Loucy (cell line): ENCODE measurements at regions not wholly inside any gene's neighbourhood (a gene's known extent, or its start where the extent isn't known, plus 50 kb on each side); places are given as distances from the start of the nearest gene placed in this dataset.

Source experiments
- H2AFZ ChIP-seq: fragments of 200-600 bp; sonication (generic); 2 replicates; pipeline ENCODE4 v1.6.0; 2016; ENCODE audit warnings: antibody characterized with exemption, mild to moderate bottlenecking, low read length, moderate library complexity
- H3F3A ChIP-seq: fragments of 200-600 bp; 2 replicates; pipeline ENCODE4 v1.6.0; 2016; ENCODE audit warnings: antibody characterized with exemption, low read depth, mild to moderate bottlenecking
- H3K27me3 ChIP-seq: fragments of 200-600 bp; sonication (generic); 2 replicates; pipeline ENCODE4 v1.6.1; 2014; ENCODE audit warnings: low read length, mild to moderate bottlenecking; ENCODE audit not compliant: insufficient read depth, poor library complexity, severe bottlenecking
- H3K36me3 ChIP-seq: fragments of 200-600 bp; sonication (generic); 2 replicates; pipeline ENCODE4 v1.6.1; 2016; ENCODE audit warnings: low read length; ENCODE audit not compliant: insufficient read depth
- H3K4me1 ChIP-seq: fragments of 200-600 bp; sonication (generic); 2 replicates; pipeline ENCODE4 v1.5.1; 2014; ENCODE audit warnings: low read length, mild to moderate bottlenecking; ENCODE audit not compliant: insufficient read depth, poor library complexity, severe bottlenecking
- H3K4me2 ChIP-seq: fragments of 200-600 bp; sonication (generic); 2 replicates; pipeline ENCODE4 v1.6.0; 2014; ENCODE audit warnings: antibody characterized with exemption, low read length, low read depth, mild to moderate bottlenecking; ENCODE audit not compliant: poor library complexity, severe bottlenecking
- H3K4me3 ChIP-seq: fragments of 200-600 bp; sonication (generic); 2 replicates; pipeline ENCODE4 v1.5.1; 2014; ENCODE audit warnings: low read length, mild to moderate bottlenecking, mixed read lengths; ENCODE audit not compliant: poor library complexity, severe bottlenecking
- H3K79me2 ChIP-seq: fragments of 200-600 bp; sonication (generic); 2 replicates; pipeline ENCODE4 v1.6.1; 2014; ENCODE audit warnings: low read length; ENCODE audit not compliant: insufficient read depth
- H3K9ac ChIP-seq: fragments of 200-600 bp; sonication (generic); 2 replicates; pipeline ENCODE4 v1.6.0; 2014; ENCODE audit warnings: mild to moderate bottlenecking, low read depth, low read length, moderate library complexity; ENCODE audit not compliant: poor library complexity, severe bottlenecking
- H3K9me2 ChIP-seq: fragments of 200-600 bp; sonication (generic); replicated peaks from 2 replicates; pipeline ENCODE4 v1.6.1; 2016; ENCODE audit warnings: low read depth, low read length, mixed read lengths
- H3K9me3 ChIP-seq: fragments of 200-600 bp; sonication (generic); 2 replicates; pipeline ENCODE4 v1.6.1; 2014; ENCODE audit warnings: mild to moderate bottlenecking, antibody characterized with exemption, low read length, low read depth; ENCODE audit not compliant: insufficient read depth
- H4K20me1 ChIP-seq: fragments of 200-600 bp; sonication (generic); 2 replicates; pipeline ENCODE4 v1.6.0; 2014; ENCODE audit warnings: antibody characterized with exemption, low read length, mild to moderate bottlenecking; ENCODE audit not compliant: insufficient read depth, poor library complexity, severe bottlenecking
- EZH2phosphoT487 ChIP-seq: fragments of 200-600 bp; IDR thresholded peaks from 2 replicates; pipeline ENCODE4 v1.6.1; 2018; ENCODE audit warnings: antibody characterized with exemption, mild to moderate bottlenecking, moderate library complexity, borderline replicate concordance
- TF ChIP-seq, protein P1 (sequence below): fragments of 200-600 bp; sonication (generic); conservative IDR thresholded peaks from 2 replicates; pipeline ENCODE4 v1.5.1; 2014; ENCODE audit warnings: mild to moderate bottlenecking, antibody characterized with exemption, low read length

DNA sequence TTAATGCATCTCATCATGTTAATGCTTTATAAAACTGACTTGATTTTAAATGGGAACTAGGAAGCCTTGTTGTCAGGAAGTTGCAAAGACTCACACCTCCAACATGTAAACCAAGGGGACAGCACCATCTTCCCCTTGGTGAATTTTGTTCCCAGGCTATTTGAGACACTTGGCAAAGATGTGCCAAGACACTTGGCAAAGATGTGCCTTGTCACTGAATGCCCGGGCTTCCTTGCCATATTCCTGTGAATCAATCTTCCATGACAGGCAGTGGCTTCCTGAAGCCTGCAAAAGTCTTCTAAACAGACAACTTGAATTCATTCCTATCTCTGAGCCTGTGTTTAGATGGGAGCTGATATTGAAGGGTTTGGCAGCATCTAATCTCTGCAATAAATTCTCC is 465.4 kb upstream of the C16orf82 start:
- Histone ChIP-seq H2AFZ (no peak overlapping the region), H3K79me2 (no peaks in the 10 kb centered on the region), H3K9me2 (no peaks in the 10 kb centered on the region), H3F3A (no peaks in the 10 kb centered on the region), H3K4me2 (no peak overlapping the region), H3K36me3 (no peaks in the 10 kb centered on the region), H3K4me1 (no peaks in the 10 kb centered on the region), H3K27me3 (no peaks in the 10 kb centered on the region), H3K9me3 (no peaks in the 10 kb centered on the region), H3K4me3 (no peak overlapping the region), H3K9ac (no peak overlapping the region), H4K20me1 (no peaks in the 10 kb centered on the region)
- TF ChIP-seq EZH2phosphoT487 = no peak
- TF ChIP-seq, protein P1, sequence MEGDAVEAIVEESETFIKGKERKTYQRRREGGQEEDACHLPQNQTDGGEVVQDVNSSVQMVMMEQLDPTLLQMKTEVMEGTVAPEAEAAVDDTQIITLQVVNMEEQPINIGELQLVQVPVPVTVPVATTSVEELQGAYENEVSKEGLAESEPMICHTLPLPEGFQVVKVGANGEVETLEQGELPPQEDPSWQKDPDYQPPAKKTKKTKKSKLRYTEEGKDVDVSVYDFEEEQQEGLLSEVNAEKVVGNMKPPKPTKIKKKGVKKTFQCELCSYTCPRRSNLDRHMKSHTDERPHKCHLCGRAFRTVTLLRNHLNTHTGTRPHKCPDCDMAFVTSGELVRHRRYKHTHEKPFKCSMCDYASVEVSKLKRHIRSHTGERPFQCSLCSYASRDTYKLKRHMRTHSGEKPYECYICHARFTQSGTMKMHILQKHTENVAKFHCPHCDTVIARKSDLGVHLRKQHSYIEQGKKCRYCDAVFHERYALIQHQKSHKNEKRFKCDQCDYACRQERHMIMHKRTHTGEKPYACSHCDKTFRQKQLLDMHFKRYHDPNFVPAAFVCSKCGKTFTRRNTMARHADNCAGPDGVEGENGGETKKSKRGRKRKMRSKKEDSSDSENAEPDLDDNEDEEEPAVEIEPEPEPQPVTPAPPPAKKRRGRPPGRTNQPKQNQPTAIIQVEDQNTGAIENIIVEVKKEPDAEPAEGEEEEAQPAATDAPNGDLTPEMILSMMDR = no peak

- H3K4me3 ChIP-seq = no peak overlapping the region
- H3K4me2 ChIP-seq = no peak overlapping the region
- H3F3A ChIP-seq = no peaks in the 10 kb centered on the region
- no peak overlapping the region for H2AFZ ChIP-seq
- TF ChIP-seq EZH2phosphoT487 = no peak
- TF ChIP-seq, protein P1 = no peak
- H3K27me3 ChIP-seq = no peaks in the 10 kb centered on the region
- H4K20me1 ChIP-seq = no peaks in the 10 kb centered on the region
- no peaks in the 10 kb centered on the region for H3K4me1 ChIP-seq
- H3K36me3 ChIP-seq = no peaks in the 10 kb centered on the region
- no peaks in the 10 kb centered on the region for H3K9me2 ChIP-seq
- no peak overlapping the region for H3K9ac ChIP-seq
- no peaks in the 10 kb centered on the region; the same call in 1 of the 2 replicates for H3K9me3 ChIP-seq
- no peaks in the 10 kb centered on the region for H3K79me2 ChIP-seq
Measured at GRCh38 chr16:26605626-26606271, 461.0 kb upstream of the C16orf82 start.

- H3K27me3 ChIP-seq = no peaks in the 10 kb centered on the region
- no peak overlapping the region for H3K9ac ChIP-seq
- H3K4me3 ChIP-seq = no peak overlapping the region
- H3K79me2 ChIP-seq = no peaks in the 10 kb centered on the region
- no peaks in the 10 kb centered on the region for H3K4me1 ChIP-seq
- H3F3A ChIP-seq = no peaks in the 10 kb centered on the region
- no peaks in the 10 kb centered on the region for H3K36me3 ChIP-seq
- H3K4me2 ChIP-seq = no peak overlapping the region
- TF ChIP-seq EZH2phosphoT487 = no peak
- TF ChIP-seq, protein P1 = no peak
- no peaks in the 10 kb centered on the region for H3K9me2 ChIP-seq
- H3K9me3 ChIP-seq = no peaks in the 10 kb centered on the region; the same call in 1 of the 2 replicates
- H4K20me1 ChIP-seq = no peaks in the 10 kb centered on the region
- H2AFZ ChIP-seq = no peak overlapping the region
Measured at GRCh38 chr16:26606381-26607150, 460.2 kb upstream of the C16orf82 start.
